Heart right ventricle (tissue), 16 donors: ENCODE measurements at regions not wholly inside any gene's neighbourhood (a gene's known extent, or its start where the extent isn't known, plus 50 kb on each side); places are given as distances from the start of the nearest gene placed in this dataset.

ENCODE experiments used
- ATAC-seq, 8 donors: fragments of 200-7000 bp; cut with Tn5 transposase; one replicate each; pipeline ENCODE4 v1.9.1; 2020; ENCODE audit warnings: mild to moderate bottlenecking in 8 of 8, moderate library complexity in 8 of 8, moderate number of reproducible peaks in 1 of 8
- DNase-seq, 2 donors: peaks; one replicate each; pipeline ENCODE4 v3.0.0-alpha.2; 2020
- H3K27ac ChIP-seq, 10 donors: fragments of 200-600 bp; sonication (generic) in 2 of 10; one replicate each; pipeline versions ENCODE4 v1.5.0 to v1.8.0; 2020 to 2022; ENCODE audit warnings: mild to moderate bottlenecking in 3 of 10
- H3K27me3 ChIP-seq, 7 donors: fragments of 200-600 bp; one replicate each; pipeline ENCODE4 v1.8.0; 2021 to 2022; ENCODE audit warnings: mild to moderate bottlenecking in 2 of 7
- H3K36me3 ChIP-seq, 9 donors: fragments of 200-600 bp; sonication (generic) in 1 of 9; one replicate each; pipeline versions ENCODE4 v1.5.0 to v1.8.0; 2020 to 2022; ENCODE audit warnings: mild to moderate bottlenecking in 2 of 9
- H3K4me1 ChIP-seq, 9 donors: fragments of 200-600 bp; sonication (generic) in 1 of 9; one replicate each; pipeline versions ENCODE4 v1.5.0 to v1.8.0; 2020 to 2022; ENCODE audit warnings: mild to moderate bottlenecking in 4 of 9
- H3K4me3 ChIP-seq, 10 donors: fragments of 200-600 bp; sonication (generic) in 2 of 10; one replicate each; pipeline versions ENCODE4 v1.5.0 to v1.8.0; 2020 to 2022; ENCODE audit warnings: mild to moderate bottlenecking in 7 of 10, moderate library complexity in 2 of 10
- H3K9me3 ChIP-seq, 11 donors: fragments of 200-600 bp in 10 of 11; sonication (generic) in 2 of 11; one replicate each; pipeline versions ENCODE4 v1.5.0 to v1.8.0; 2013 to 2022; ENCODE audit warnings: mild to moderate bottlenecking in 2 of 11, control low read depth in 1 of 11, moderate library complexity in 1 of 11
- CTCF ChIP-seq, 9 donors: fragments of 200-600 bp; sonication (generic) in 2 of 9; IDR thresholded peaks; one replicate each; pipeline versions ENCODE4 v1.5.0 to v1.8.0; 2021 to 2022; ENCODE audit warnings: antibody characterized with exemption in 9 of 9, mild to moderate bottlenecking in 5 of 9, moderate library complexity in 1 of 9
- WGBS, 2 donors: extraction: QIAGEN DNeasy Blood & Tissue Kit; methylation state at CpG; one replicate each; pipeline ENCODE4 v1.1.7; 2013; ENCODE audit warnings: inconsistent platforms in 1 of 2; 5-methylcytosine and 5-hydroxymethylcytosine counted together
- intact Hi-C, 10 donors: fragments of 100-400 bp; cut with DNase I; formaldehyde crosslinking; loops; one replicate each; pipeline versions ENCODE4 v1.11.1 to v1.14.2; 2022
- donor health status: Arrhythmogenic right ventricular cardiomyopathy.
- donor health status: ischemic (EF 13 %, LVEDD 7.1; RV severe dilation, severe dysfunction).
- donor health status: healthy with polysubstance abuse.
- donor health status: DM: no; HTN: yes; CAD: no.
- donor health status: DM: no; HTN: no; CAD: no.
- donor health status: ischemic (EF 25% LVEDD 6.9; RV normal size, moderate dysfunction).
- donor health status: ischemic (EF 25% LVEDD 5.7; RV mildly dilated, moderate dysfunction).
- donor health status: healthy.
- donor health status: DM: yes; HTN: yes; CAD: no.
- donor health status: Ischemic cardiomyopathy.
- donor health status: ischemic (EF 35%, LVEDD 5.7; RV mildly dilated, moderate dysfunction).
- donor health status: nonischemic (EF 11% LVEDD 7.7; RV severe dilation, severe dysfunction).
- donor health status: DM: yes; HTN: yes; CAD: no.
- donor health status: PGD.
- donor health status: ischemic (EF 29% LVEDD 5.4; RV normal size, mild dysfunction).
- donor health status: nonischemic (EF 23%, LVEDD 6.1; RV moderate dilation, normal function).

GRCh38 chr12:84553331-84554117 lies 359.1 kb downstream of the SLC6A15 start:
- H3K9me3 ChIP-seq, result no peaks in the 10 kb centered on the region
- ATAC-seq, result no peak
- intact Hi-C loops, result no loop called here
- no peak for DNase-seq
- no peak for TF ChIP-seq CTCF (IDR thresholded peaks at IDR 0.05)
- H3K27me3 ChIP-seq, result no peaks in the 10 kb centered on the region
- H3K36me3 ChIP-seq, result no peaks in the 10 kb centered on the region
- no peaks in the 10 kb centered on the region for H3K4me1 ChIP-seq
- no peak overlapping the region for H3K27ac ChIP-seq
- WGBS, 2 donors, result 93 to 99% methylated on average over 5 of the region's 5 CpGs
- H3K4me3 ChIP-seq, result no peak overlapping the region

GRCh38 chr12:84551373-84551772 lies 361.2 kb downstream of the SLC6A15 start:
- H3K9me3 ChIP-seq, result peaks cover 0 to 7% (median 0%) of the 10 kb centered on the region in 11 donors
- H3K27me3 ChIP-seq, result no peaks in the 10 kb centered on the region
- H3K4me3 ChIP-seq, result no peak overlapping the region
- 90 to 94% methylated on average over 1 of the region's 1 CpG for WGBS, 2 donors
- intact Hi-C loops, result no loop called here
- ATAC-seq, result no peak
- no peaks in the 10 kb centered on the region for H3K4me1 ChIP-seq
- DNase-seq, result no peak
- no peak overlapping the region for H3K27ac ChIP-seq
- TF ChIP-seq CTCF (IDR thresholded peaks at IDR 0.05), result no peak
- H3K36me3 ChIP-seq, result no peaks in the 10 kb centered on the region

DNA sequence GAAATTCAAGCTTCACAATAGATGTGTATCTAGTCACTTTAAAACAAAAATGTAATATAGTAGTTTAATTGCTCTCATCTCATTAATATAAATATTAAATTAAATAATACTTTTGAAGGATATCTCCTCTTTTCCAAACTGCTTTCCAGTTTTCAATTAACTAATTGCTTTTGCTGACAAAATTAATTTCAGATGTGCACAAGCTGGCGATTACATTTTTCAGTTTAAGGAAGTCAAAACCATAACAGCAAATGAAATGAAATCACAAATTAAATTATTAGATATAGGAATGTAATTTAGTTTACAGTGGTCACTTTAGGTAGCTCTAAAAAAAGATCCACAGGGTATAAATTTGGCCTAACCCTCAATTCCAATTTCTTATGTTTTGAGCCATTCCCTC lies 362.1 kb downstream of the SLC6A15 start:
- intact Hi-C loops, result no loop called here
- H3K36me3 ChIP-seq, result no peaks in the 10 kb centered on the region
- no peak for ATAC-seq
- no peak overlapping the region for H3K27ac ChIP-seq
- no peaks in the 10 kb centered on the region for H3K4me1 ChIP-seq
- no peak for DNase-seq
- peaks cover 0 to 7% (median 0%) of the 10 kb centered on the region in 11 donors for H3K9me3 ChIP-seq
- TF ChIP-seq CTCF (IDR thresholded peaks at IDR 0.05), result no peak
- no peak overlapping the region for H3K4me3 ChIP-seq
- H3K27me3 ChIP-seq, result no peaks in the 10 kb centered on the region
- WGBS, 2 donors, result 90 to 95% methylated on average over 1 of the region's 1 CpG

DNA sequence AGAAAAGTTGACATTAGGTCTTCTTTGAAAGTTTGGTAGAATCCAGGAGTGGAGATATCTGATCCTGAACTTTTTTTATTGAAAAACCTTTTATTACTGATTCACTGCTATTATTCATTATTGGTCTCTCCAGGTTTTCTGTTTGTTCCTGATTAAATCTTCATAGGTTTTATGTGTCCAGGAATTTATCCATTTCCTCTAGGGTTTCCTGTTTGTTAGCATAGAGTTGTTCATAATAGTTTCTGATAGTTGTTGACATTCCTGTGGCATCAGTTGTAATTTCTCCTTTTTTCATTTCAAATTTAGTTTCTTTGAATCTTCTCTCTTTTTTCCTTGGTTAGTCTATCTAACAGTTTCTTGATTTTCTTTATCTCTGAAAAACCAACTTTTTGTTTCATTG lies 370.3 kb downstream of the SLC6A15 start:
- ATAC-seq, result no peak
- Histone ChIP-seq H3K4me1 (no peaks in the 10 kb centered on the region), H3K27me3 (no peaks in the 10 kb centered on the region), H3K9me3 (peaks cover 0 to 10% (median 0%) of the 10 kb centered on the region in 11 donors), H3K36me3 (no peaks in the 10 kb centered on the region), H3K27ac (no peak overlapping the region), H3K4me3 (no peak overlapping the region)
- no peak for TF ChIP-seq CTCF (IDR thresholded peaks at IDR 0.05)
- DNase-seq, result no peak
- intact Hi-C loops, result no loop called here
